H1 (cell line): ENCODE measurements at regions not wholly inside any gene's neighbourhood (a gene's known extent, or its start where the extent isn't known, plus 50 kb on each side); places are given as distances from the start of the nearest gene placed in this dataset.

ENCODE experiments used
- CTCF ChIA-PET: fragments of 300-600 bp; sonication (Branson Sonifier 250); formaldehyde crosslinking; loops from one replicate; lab custom pipeline; 2021; ENCODE audit not compliant: partially characterized antibody; lab: Charles Lee
- POLR2A ChIA-PET: fragments of 300-600 bp; sonication (Branson Sonifier 250); formaldehyde crosslinking; loops from one replicate; lab custom pipeline; 2021; ENCODE audit warnings: inconsistent platforms; ENCODE audit not compliant: partially characterized antibody; lab: Charles Lee
- DNase-seq, 2 experiments: peaks; one replicate each; pipeline versions ENCODE4 v3.0.0 to v3.0.0-alpha.2; 2010 to 2022; ENCODE audit warnings: low spot score in 2 of 2, low read depth in 1 of 2, mixed read lengths in 1 of 2
- FAIRE-seq: peaks from 2 replicates; lab custom pipeline; 2011; peaks lifted over from hg19 to GRCh38; lab: Jason Lieb, UNC
- H2AFZ ChIP-seq: 2 replicates; pipeline ENCODE4 v1.8.1; 2012; ENCODE audit warnings: low read length, inconsistent platforms
- H2AK5ac ChIP-seq: 2 replicates; pipeline ENCODE4 v1.6.1; 2013; ENCODE audit warnings: low read depth, low read length
- H2BK120ac ChIP-seq: replicated peaks from 2 replicates; pipeline ENCODE3; 2013; ENCODE audit warnings: low read depth, low read length, inconsistent platforms
- H2BK12ac ChIP-seq: 2 replicates; pipeline ENCODE4 v1.6.1; 2013; ENCODE audit warnings: low read depth, low read length
- H2BK15ac ChIP-seq: 2 replicates; pipeline ENCODE4 v1.6.1; 2013; ENCODE audit warnings: low read length
- H2BK20ac ChIP-seq: 2 replicates; pipeline ENCODE4 v1.6.1; 2013; ENCODE audit warnings: low read length
- H2BK5ac ChIP-seq: 2 replicates; pipeline ENCODE4 v1.6.1; 2013; ENCODE audit warnings: low read depth, low read length
- H3K14ac ChIP-seq: 2 replicates; pipeline ENCODE4 v1.6.1; 2013; ENCODE audit warnings: inconsistent platforms; ENCODE audit not compliant: insufficient read length
- H3K18ac ChIP-seq: 2 replicates; pipeline ENCODE4 v1.6.1; 2013; ENCODE audit warnings: low read length; ENCODE audit errors: extremely low read depth
- H3K23ac ChIP-seq: 2 replicates; pipeline ENCODE4 v1.6.1; 2013; ENCODE audit warnings: inconsistent platforms; ENCODE audit not compliant: insufficient read length
- H3K23me2 ChIP-seq: 2 replicates; pipeline ENCODE4 v1.6.1; 2013; ENCODE audit warnings: low read depth, low read length
- H3K27ac ChIP-seq: 2 replicates; pipeline ENCODE4 v1.6.1; 2011; ENCODE audit warnings: low read depth, low read length, inconsistent platforms
- H3K27me3 ChIP-seq, 4 experiments: replicated peaks in 1 of 4; 1 replicate in 1 of 4; 2 replicates in 3 of 4; pipeline versions ENCODE4 v1.6.1 to v1.8.1; 2011 to 2013; ENCODE audit warnings: low read length in 3 of 4, mild to moderate bottlenecking in 3 of 4, inconsistent platforms in 2 of 4, mixed read lengths in 2 of 4, moderate library complexity in 1 of 4; ENCODE audit not compliant: control insufficient read depth in 3 of 4, insufficient read depth in 3 of 4; ENCODE audit errors: extremely low read depth in 1 of 4
- H3K36me3 ChIP-seq, 4 experiments: 2 replicates each; pipeline versions ENCODE4 v1.6.1 to v1.8.1; 2011 to 2013; ENCODE audit warnings: mild to moderate bottlenecking in 4 of 4, low read length in 3 of 4, moderate library complexity in 2 of 4, control low read depth in 1 of 4, inconsistent platforms in 1 of 4; ENCODE audit not compliant: insufficient read depth in 4 of 4, control insufficient read depth in 2 of 4
- H3K4ac ChIP-seq: replicated peaks from 2 replicates; pipeline ENCODE3; 2013; ENCODE audit warnings: low read length, low read depth, mixed read lengths, inconsistent platforms; ENCODE audit not compliant: insufficient read length
- H3K4me1 ChIP-seq, 4 experiments: replicated peaks in 1 of 4; 1 replicate in 1 of 4; 2 replicates in 3 of 4; pipeline versions ENCODE4 v1.6.1 to v1.8.1; 2011 to 2013; ENCODE audit warnings: low read length in 3 of 4, inconsistent platforms in 2 of 4, mixed read lengths in 1 of 4; ENCODE audit not compliant: insufficient read depth in 4 of 4, control insufficient read depth in 3 of 4
- H3K4me2 ChIP-seq, 2 experiments: 2 replicates each; pipeline versions ENCODE4 v1.6.1 to v1.8.1; 2011 to 2013; ENCODE audit warnings: low read depth in 2 of 2, low read length in 2 of 2, control low read depth in 1 of 2, inconsistent platforms in 1 of 2, mild to moderate bottlenecking in 1 of 2; ENCODE audit not compliant: insufficient read depth in 1 of 2
- H3K4me3 ChIP-seq, 4 experiments: fragments of 200-600, 300-600 bp in 1 of 4; sonication (generic), shearing (Covaris generic), sonication (Bioruptor Twin) in 1 of 4; 2 replicates each; pipeline versions ENCODE4 v1.5.1 to v1.8.1; 2011 to 2016; ENCODE audit warnings: low read length in 4 of 4, low read depth in 3 of 4, control low read depth in 2 of 4, inconsistent platforms in 2 of 4, mild to moderate bottlenecking in 2 of 4, mixed read lengths in 1 of 4, moderate library complexity in 1 of 4; ENCODE audit not compliant: insufficient read depth in 2 of 4; ENCODE audit errors: extremely low read depth in 1 of 4
- H3K56ac ChIP-seq: replicated peaks from 2 replicates; pipeline ENCODE3; 2013; ENCODE audit warnings: low read depth, mild to moderate bottlenecking, mixed read lengths, low read length, inconsistent platforms; ENCODE audit not compliant: insufficient read length
- H3K79me1 ChIP-seq: 2 replicates; pipeline ENCODE4 v1.6.1; 2013; ENCODE audit warnings: low read depth, low read length, control low read depth
- H3K79me2 ChIP-seq, 2 experiments: 2 replicates each; pipeline versions ENCODE4 v1.6.1 to v1.8.1; 2012 to 2013; ENCODE audit warnings: low read length in 2 of 2, mild to moderate bottlenecking in 2 of 2, inconsistent platforms in 1 of 2; ENCODE audit not compliant: insufficient read depth in 2 of 2, control insufficient read depth in 1 of 2
- H3K9ac ChIP-seq, 4 experiments: replicated peaks in 1 of 4; 1 replicate in 1 of 4; 2 replicates in 3 of 4; pipeline versions ENCODE4 v1.6.1 to v1.8.1; 2011 to 2013; ENCODE audit warnings: low read depth in 3 of 4, low read length in 3 of 4, control low read depth in 2 of 4, mild to moderate bottlenecking in 2 of 4, moderate library complexity in 2 of 4, inconsistent platforms in 1 of 4; ENCODE audit errors: extremely low read depth in 1 of 4
- H3K9me3 ChIP-seq, 2 experiments: 2 replicates each; pipeline versions ENCODE4 v1.6.1 to v1.8.1; 2012 to 2013; ENCODE audit warnings: mild to moderate bottlenecking in 2 of 2, moderate library complexity in 2 of 2, control low read depth in 1 of 2, inconsistent platforms in 1 of 2, low read depth in 1 of 2, low read length in 1 of 2, mixed read lengths in 1 of 2; ENCODE audit not compliant: insufficient read depth in 2 of 2
- H4K20me1 ChIP-seq, 2 experiments: replicated peaks in 1 of 2; 2 replicates each; pipeline versions ENCODE3 to v1.8.1; 2011 to 2013; ENCODE audit warnings: inconsistent platforms in 2 of 2, low read length in 2 of 2, mild to moderate bottlenecking in 1 of 2; ENCODE audit not compliant: insufficient read depth in 2 of 2, control insufficient read depth in 1 of 2
- H4K5ac ChIP-seq: 2 replicates; pipeline ENCODE4 v1.6.1; 2013; ENCODE audit warnings: low read length, low read depth, mixed read lengths, inconsistent platforms; ENCODE audit not compliant: insufficient read length
- H4K8ac ChIP-seq: 2 replicates; pipeline ENCODE4 v1.8.0; 2013; ENCODE audit warnings: mild to moderate bottlenecking, moderate library complexity, low read length, inconsistent platforms; ENCODE audit not compliant: insufficient read depth; ENCODE audit errors: extremely low read depth
- H4K91ac ChIP-seq: replicated peaks from 2 replicates; pipeline ENCODE3; 2013; ENCODE audit warnings: low read length, mixed read lengths, inconsistent platforms; ENCODE audit not compliant: insufficient read length
- CREB1 ChIP-seq: IDR thresholded peaks from 2 replicates; pipeline ENCODE4 v1.6.1; 2012; ENCODE audit warnings: inconsistent platforms
- CTCF ChIP-seq, 3 experiments: IDR thresholded peaks; 1 replicate in 2 of 3; 2 replicates in 1 of 3; pipeline versions ENCODE4 v1.5.1 to v1.6.1; 2011; ENCODE audit warnings: low read length in 3 of 3, mild to moderate bottlenecking in 3 of 3, inconsistent platforms in 2 of 3, low read depth in 1 of 3, moderate library complexity in 1 of 3; ENCODE audit not compliant: insufficient read depth in 1 of 3; ENCODE audit errors: control extremely low read depth in 1 of 3
- EP300 ChIP-seq, 2 experiments: IDR thresholded peaks; 1 replicate in 1 of 2; 2 replicates in 1 of 2; pipeline ENCODE4 v1.6.1; 2011 to 2012; ENCODE audit warnings: low read depth in 2 of 2, low read length in 2 of 2, mild to moderate bottlenecking in 2 of 2, borderline replicate concordance in 1 of 2, inconsistent platforms in 1 of 2, moderate library complexity in 1 of 2
- GTF2F1 ChIP-seq: IDR thresholded peaks from 2 replicates; pipeline ENCODE4 v1.6.1; 2012; ENCODE audit warnings: low read depth, low read length, improper control_type of control experiment, borderline replicate concordance
- MAX ChIP-seq: IDR thresholded peaks from 2 replicates; pipeline ENCODE4 v1.6.1; 2012; ENCODE audit warnings: inconsistent platforms
- NANOG ChIP-seq: IDR thresholded peaks from 2 replicates; pipeline ENCODE4 v1.6.1; 2011; ENCODE audit warnings: low read length, low read depth, mild to moderate bottlenecking, inconsistent platforms; ENCODE audit not compliant: insufficient read depth, poor library complexity, severe bottlenecking
- RFX5 ChIP-seq: IDR thresholded peaks from 2 replicates; pipeline ENCODE4 v1.6.1; 2011; ENCODE audit warnings: low read depth, low read length, improper control_type of control experiment, borderline replicate concordance
- SUZ12 ChIP-seq: fragments of 200-600 bp; sonication (generic); IDR thresholded peaks from 2 replicates; pipeline ENCODE4 v1.6.1; 2012; ENCODE audit warnings: mild to moderate bottlenecking, inconsistent platforms, low read length, moderate library complexity, mixed read lengths
- TAF7 ChIP-seq: optimal IDR thresholded peaks from 2 replicates; pipeline ENCODE3; 2011; ENCODE audit warnings: low read depth, mild to moderate bottlenecking, inconsistent platforms, low read length, moderate library complexity, borderline replicate concordance
- TBP ChIP-seq: IDR thresholded peaks from 2 replicates; pipeline ENCODE4 v1.6.1; 2011; ENCODE audit warnings: low read depth, low read length, improper control_type of control experiment
- USF2 ChIP-seq: IDR thresholded peaks from 2 replicates; pipeline ENCODE4 v1.6.1; 2011; ENCODE audit warnings: low read length, improper control_type of control experiment
- WGBS, 2 experiments: shearing (Covaris generic) in 1 of 2; methylation state at CpG; one replicate each; pipeline versions ENCODE4 v1.1.6 to v1.1.7; 2013 to 2015; ENCODE audit warnings: low lambda C conversion rate in 2 of 2, mixed read lengths in 2 of 2, inconsistent platforms in 1 of 2, low coverage in 1 of 2, missing lambda C conversion rate in 1 of 2; ENCODE audit not compliant: insufficient replicate concordance in 2 of 2, insufficient coverage in 1 of 2, insufficient read length in 1 of 2; ENCODE audit errors: extremely low coverage in 1 of 2, missing lambda C conversion rate in 1 of 2; 5-methylcytosine and 5-hydroxymethylcytosine counted together

- Histone ChIP-seq H3K18ac (no peak overlapping the region), H2AK5ac (no peak overlapping the region), H2BK12ac (no peak overlapping the region), H2BK5ac (no peak overlapping the region), H3K4me1 (no peaks in the 10 kb centered on the region), H3K4me2 (no peak overlapping the region), H4K8ac (no peak overlapping the region), H3K23me2 (no peaks in the 10 kb centered on the region), H3K56ac (no peak overlapping the region), H3K27me3 (no peaks in the 10 kb centered on the region), H3K4ac (no peak overlapping the region), H2BK20ac (no peak overlapping the region), H2BK15ac (no peak overlapping the region), H3K4me3 (no peak overlapping the region), H3K23ac (no peak overlapping the region), H4K91ac (no peak overlapping the region), H3K9ac (no peak overlapping the region), H3K79me2 (no peaks in the 10 kb centered on the region), H2BK120ac (no peak overlapping the region), H3K79me1 (no peaks in the 10 kb centered on the region), H3K27ac (no peak overlapping the region), H3K36me3 (no peaks in the 10 kb centered on the region), H2AFZ (no peak overlapping the region), H4K20me1 (no peaks in the 10 kb centered on the region), H3K9me3 (no peaks in the 10 kb centered on the region), H4K5ac (no peak overlapping the region), H3K14ac (no peak overlapping the region)
- CTCF ChIA-PET: no interaction called here
- POLR2A ChIA-PET: no interaction called here
- 83% methylated on average over 2 of the region's 2 CpGs; no CpG with 5 or more reads in 1 of the 2 experiments for WGBS, 2 experiments
- DNase-seq (no peak), FAIRE-seq (no peak)
- TF ChIP-seq TBP (no peak), NANOG (no peak), TAF7 (no peak), CREB1 (no peak), CTCF (IDR thresholded peaks at IDR 0.05; ENCODE audit: control extremely low read depth in 1 of 3, insufficient read depth in 1 of 3, low read depth in 1 of 3, low read length in 3 of 3) (no peak), USF2 (no peak), EP300 (IDR thresholded peaks at IDR 0.05; ENCODE audit: borderline replicate concordance in 1 of 2, low read depth in 2 of 2, low read length in 2 of 2) (no peak), RFX5 (no peak), GTF2F1 (no peak), MAX (no peak), SUZ12 (no peak)
Observed at GRCh38 chr18:72942766-72943165, 75.0 kb upstream of the NETO1 start.
